Adrenal gland (tissue), 9 donors: ENCODE measurements at regions not wholly inside any gene's neighbourhood (a gene's known extent, or its start where the extent isn't known, plus 50 kb on each side); places are given as distances from the start of the nearest gene placed in this dataset.
A peak's percentile ranks its signal among the peaks of the same experiment; 100 is the strongest.
"Not testable (repeated sequence)": the region's sequence is repeated elsewhere in the genome, so short reads cannot be mapped to it uniquely, and the experiment has no call there.

Experiments
- DNase-seq, 7 donors: peaks; one replicate each; pipeline ENCODE4 v3.0.0-alpha.2; 2019 to 2020
- H3K27ac ChIP-seq, 5 donors: fragments of 200-600 bp; sonication (generic) in 4 of 5; 1 replicate in 3 of 5; 2 replicates in 2 of 5; pipeline versions ENCODE4 v1.5.1 to v1.8.0; 2016 to 2020; ENCODE audit warnings: mild to moderate bottlenecking in 1 of 5
- H3K27me3 ChIP-seq: fragments of 200-600 bp; 2 replicates; pipeline ENCODE4 v1.8.0; 2021
- H3K36me3 ChIP-seq, 2 donors: fragments of 200-600 bp; replicated peaks in 1 of 2; 1 replicate in 1 of 2; 2 replicates in 1 of 2; pipeline versions ENCODE4 v1.5.1 to v1.8.0; 2018 to 2022
- H3K4me1 ChIP-seq, 2 donors: fragments of 200-600 bp; replicated peaks in 1 of 2; 1 replicate in 1 of 2; 2 replicates in 1 of 2; pipeline versions ENCODE4 v1.5.1 to v1.8.0; 2018 to 2021
- H3K4me3 ChIP-seq, 4 donors: fragments of 200-600 bp; sonication (generic) in 3 of 4; one replicate each; pipeline ENCODE4 v1.5.1; 2016 to 2018
- H3K9me3 ChIP-seq, 3 donors: fragments of 200-600 bp; sonication (generic) in 1 of 3; replicated peaks in 1 of 3; 1 replicate in 2 of 3; 2 replicates in 1 of 3; pipeline versions ENCODE4 v1.5.1 to v1.8.0; 2016 to 2021
- CTCF ChIP-seq, 6 experiments: fragments of 450-650 bp in 4 of 6; fragments of 200-600 bp in 2 of 6; sonication (generic) in 1 of 6; IDR thresholded peaks; 1 replicate in 5 of 6; 2 replicates in 1 of 6; pipeline versions ENCODE4 v1.5.1 to v1.8.0; 2016 to 2021; ENCODE audit warnings: antibody characterized with exemption in 6 of 6, mild to moderate bottlenecking in 2 of 6, moderate library complexity in 1 of 6
- POLR2A ChIP-seq, 2 donors: fragments of 450-650 bp; IDR thresholded peaks; one replicate each; pipeline ENCODE4 v1.6.1; 2017; ENCODE audit warnings: antibody characterized with exemption in 2 of 2, mild to moderate bottlenecking in 2 of 2, moderate library complexity in 1 of 2
- WGBS, 4 donors: extraction: QIAGEN DNeasy Blood & Tissue Kit in 2 of 4; methylation state at CpG; one replicate each; pipeline versions ENCODE4 v1.1.5 to v1.1.7; 2013 to 2017; 5-methylcytosine and 5-hydroxymethylcytosine counted together
- intact Hi-C, 2 donors: fragments of 100-400 bp; cut with DNase I; formaldehyde crosslinking; loops; one replicate each; pipeline versions ENCODE4 v1.14.1 to v1.15.0; 2022 to 2023
- donor health status: healthy with polysubstance abuse.
- donor health status: Bipolar disorder and iron deficiency.
- donor health status: DM: yes; HTN: yes; CAD: no.
- donor health status: DM: no; HTN: no; CAD: no.
- donor health status: DM: no; HTN: no; CAD: no.

DNA sequence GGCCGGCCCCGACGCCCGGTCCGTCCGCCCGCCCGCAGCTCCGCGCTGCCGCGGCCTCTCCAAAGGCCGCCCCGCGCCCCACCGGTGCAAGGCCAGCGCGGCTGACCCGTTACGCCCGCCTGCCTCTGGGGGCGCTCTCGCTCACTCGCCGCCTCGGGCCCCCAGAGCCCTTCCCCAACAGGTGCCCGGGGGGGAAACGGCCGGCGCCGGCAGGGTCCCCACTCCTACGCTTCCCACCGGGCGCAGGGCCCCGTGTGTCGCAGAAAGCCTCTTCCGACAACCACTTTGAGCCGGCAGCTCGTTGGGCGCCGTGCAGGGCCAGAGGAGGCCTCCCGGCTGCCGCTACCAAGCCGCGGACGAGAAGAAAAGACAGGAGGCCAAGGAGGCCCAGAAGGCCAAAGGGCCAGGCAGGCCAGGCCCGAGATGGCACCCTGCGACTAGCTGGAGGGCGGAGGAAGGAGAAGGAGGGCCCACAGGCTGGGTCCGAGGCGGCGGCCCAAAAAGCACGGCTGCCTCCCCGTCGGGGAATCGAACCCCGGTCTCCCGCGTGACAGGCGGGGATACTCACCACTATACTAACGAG, 64.9 kb upstream of the FCGR2A start:
- peak overlapping the region in 2 of 4 donors; percentile 19 to 68 for H3K4me3 ChIP-seq
- peak in 6 of 7 donors; percentile 17 to 37 (median 27) for DNase-seq
- no peaks in the 10 kb centered on the region for H3K9me3 ChIP-seq
- H3K27ac ChIP-seq = peak overlapping the region in 1 of 5 donors; percentile 40
- TF ChIP-seq CTCF (IDR thresholded peaks at IDR 0.05) (peak in 4 of 6 experiments; percentile 21 to 49 (median 26)), POLR2A (IDR thresholded peaks at IDR 0.05) (no peak)
- intact Hi-C loops = no loop called here
- H3K27me3 ChIP-seq = peaks cover 31% of the 10 kb centered on the region
- 1 to 2% (median 1%) methylated on average over 16 to 41 of the region's 61 CpGs; no CpG with 5 or more reads in 1 of the 4 donors for WGBS, 4 donors
- H3K4me1 ChIP-seq = no peaks in the 10 kb centered on the region
- H3K36me3 ChIP-seq = no peaks in the 10 kb centered on the region

DNA sequence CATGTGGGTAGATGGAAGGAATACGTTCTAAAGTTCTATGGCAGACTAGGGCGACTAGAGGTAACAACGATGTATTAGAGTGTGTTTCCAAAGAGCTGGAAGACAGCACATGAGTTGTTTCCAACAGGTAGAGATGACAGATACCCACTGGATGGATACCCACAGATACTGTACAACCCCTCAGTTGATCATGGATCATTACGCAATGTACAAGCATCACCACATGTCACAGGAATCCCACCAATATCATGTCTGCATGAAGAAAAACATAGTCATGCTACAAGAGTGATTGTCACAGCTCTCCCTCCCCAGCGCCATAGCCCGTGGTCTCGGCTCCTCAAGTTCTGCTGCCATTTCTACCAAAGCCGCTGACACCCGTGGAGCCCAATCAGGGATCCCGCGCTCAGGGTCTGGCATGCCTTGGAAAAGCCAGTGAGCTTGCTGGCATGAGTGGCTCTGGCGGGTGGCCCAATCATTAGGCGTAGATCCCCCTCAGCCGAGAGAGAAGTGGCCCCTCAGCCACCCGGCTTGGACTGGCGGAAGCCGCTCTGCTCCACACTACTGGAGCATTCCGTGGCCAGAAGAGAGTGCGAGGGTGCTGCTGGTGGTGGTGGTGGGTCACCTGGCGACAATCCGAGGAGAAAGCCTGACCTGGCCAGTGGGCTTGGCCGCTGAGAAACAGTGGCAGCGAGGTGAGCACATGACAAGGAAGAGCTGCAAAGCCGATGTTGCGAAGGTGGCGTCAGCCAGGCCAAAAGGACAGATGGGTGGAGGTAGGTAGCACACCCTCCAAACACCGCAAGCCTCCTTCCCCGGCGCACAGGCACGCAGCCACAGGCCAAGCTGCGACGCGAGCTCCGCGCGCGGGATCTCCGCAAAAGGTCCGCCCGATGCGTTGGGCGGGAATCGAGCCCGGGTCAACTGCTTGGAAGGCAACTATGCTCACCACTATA, 65.7 kb upstream of the FCGR2A start:
- Histone ChIP-seq H3K4me1 (no peaks in the 10 kb centered on the region), H3K27me3 (peaks cover 31% of the 10 kb centered on the region), H3K9me3 (no peaks in the 10 kb centered on the region), H3K4me3 (peak overlapping the region in 1 of 4 donors; percentile 68), H3K27ac (no peak overlapping the region), H3K36me3 (no peaks in the 10 kb centered on the region)
- peak in 2 of 7 donors; percentile 22 to 25 for DNase-seq
- WGBS, 4 donors = 21 to 46% (median 30%) methylated on average over 31 to 44 of the region's 44 CpGs
- intact Hi-C loops = no loop called here
- TF ChIP-seq CTCF (IDR thresholded peaks at IDR 0.05) (no peak), POLR2A (IDR thresholded peaks at IDR 0.05) (no peak)

DNA sequence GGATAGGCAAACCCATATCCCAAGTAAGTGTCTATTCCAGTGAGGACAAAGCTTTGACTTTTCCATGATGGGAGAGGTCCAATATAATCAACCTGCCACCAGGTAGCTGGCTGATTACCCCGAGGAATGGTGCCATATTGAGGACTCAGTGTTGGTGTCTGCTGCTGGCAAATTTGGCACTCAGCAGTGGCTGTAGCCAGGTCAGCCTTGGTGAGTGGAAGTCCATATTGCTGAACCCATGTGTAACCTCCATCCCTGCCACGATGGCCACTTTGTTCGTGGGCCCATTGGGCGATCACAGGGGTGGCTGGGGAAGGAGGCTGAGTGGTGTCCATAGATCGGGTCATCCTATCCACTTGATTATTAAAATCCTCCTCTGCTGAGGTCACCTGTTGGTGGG, 65.5 kb upstream of the CFAP126 start:
- H3K36me3 ChIP-seq, H3K27ac ChIP-seq, H3K4me1 ChIP-seq, H3K9me3 ChIP-seq, DNase-seq, H3K4me3 ChIP-seq, intact Hi-C loops: not testable (repeated sequence)
- H3K27me3 ChIP-seq = peaks cover 23% of the 10 kb centered on the region
- WGBS, 4 donors = 85 to 100% (median 86%) methylated on average over 1 to 5 of the region's 5 CpGs

DNA sequence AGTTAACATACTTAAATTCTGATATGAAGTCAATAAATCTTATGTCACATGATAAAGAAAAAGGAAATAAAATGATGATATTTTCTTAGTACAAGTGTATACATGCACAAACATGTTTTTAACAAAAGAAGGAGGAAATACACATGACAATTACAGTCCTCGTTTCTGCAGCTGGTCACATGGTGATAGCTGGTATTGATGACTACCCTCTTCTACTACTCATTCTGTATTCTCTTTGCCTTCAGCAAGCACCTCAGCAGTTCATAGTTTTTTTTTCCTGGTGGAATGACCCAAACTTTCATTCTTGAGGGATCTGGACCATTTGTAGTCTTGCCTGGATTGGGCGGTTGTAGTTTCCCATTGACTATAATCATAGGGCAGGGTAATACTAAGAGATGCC, 64.4 kb upstream of the CFAP126 start:
- no peak for DNase-seq
- Histone ChIP-seq H3K9me3 (no peaks in the 10 kb centered on the region), H3K27me3 (peaks cover 26% of the 10 kb centered on the region), H3K4me3 (no peak overlapping the region), H3K27ac (no peak overlapping the region), H3K36me3 (no peaks in the 10 kb centered on the region), H3K4me1 (no peaks in the 10 kb centered on the region)
- TF ChIP-seq CTCF (IDR thresholded peaks at IDR 0.05) (no peak), POLR2A (IDR thresholded peaks at IDR 0.05) (no peak)
- intact Hi-C loops = no loop called here
- WGBS, 4 donors = 72 to 86% (median 78%) methylated on average over 2 of the region's 2 CpGs
